Prostate gland (tissue), 2 donors: ENCODE measurements at regions not wholly inside any gene's neighbourhood (a gene's known extent, or its start where the extent isn't known, plus 50 kb on each side); places are given as distances from the start of the nearest gene placed in this dataset.

Source experiments
- DNase-seq: peaks from one replicate; pipeline ENCODE4 v3.0.0-alpha.2; 2019; ENCODE audit warnings: low spot score
- H3K27ac ChIP-seq, 2 donors: fragments of 200-600 bp; sonication (generic); 2 replicates each; pipeline ENCODE4 v1.5.1; 2017 to 2019
- H3K27me3 ChIP-seq: fragments of 200-600 bp; sonication (generic); replicated peaks from 2 replicates; pipeline ENCODE4 v1.5.1; 2019; ENCODE audit not compliant: insufficient read depth
- H3K36me3 ChIP-seq, 2 donors: fragments of 200-600 bp; sonication (generic); 1 replicate in 1 of 2; 2 replicates in 1 of 2; pipeline versions ENCODE4 v1.5.1 to v1.8.1; 2017 to 2019
- H3K4me1 ChIP-seq: fragments of 200-600 bp; sonication (generic); replicated peaks from 2 replicates; pipeline ENCODE4 v1.5.1; 2019
- H3K4me3 ChIP-seq, 2 donors: fragments of 200-600 bp; sonication (generic); 2 replicates each; pipeline ENCODE4 v1.5.1; 2017 to 2019
- H3K9me3 ChIP-seq: fragments of 200-600 bp; sonication (generic); 2 replicates; pipeline ENCODE4 v1.5.1; 2017
- CTCF ChIP-seq, 4 experiments: fragments of 200-600 bp in 2 of 4; fragments of 450-650 bp in 2 of 4; sonication (generic) in 2 of 4; IDR thresholded peaks; 1 replicate in 3 of 4; 2 replicates in 1 of 4; pipeline ENCODE4 v1.5.1; 2016 to 2019; ENCODE audit warnings: antibody characterized with exemption in 4 of 4, mild to moderate bottlenecking in 2 of 4, moderate library complexity in 2 of 4
- POLR2A ChIP-seq: fragments of 450-650 bp; IDR thresholded peaks from one replicate; pipeline ENCODE4 v1.6.1; 2016; ENCODE audit warnings: antibody characterized with exemption, mild to moderate bottlenecking
- POLR2AphosphoS5 ChIP-seq: sonication (generic); formaldehyde crosslinking; IDR thresholded peaks from one replicate; pipeline ENCODE4 v1.6.1; 2017; ENCODE audit warnings: antibody characterized with exemption
- WGBS: methylation state at CpG from one replicate; pipeline ENCODE4 v1.1.5; 2018; 5-methylcytosine and 5-hydroxymethylcytosine counted together
- intact Hi-C: fragments of 100-400 bp; cut with DNase I; formaldehyde crosslinking; loops from one replicate; pipeline ENCODE4 v1.14.2; 2022

DNA sequence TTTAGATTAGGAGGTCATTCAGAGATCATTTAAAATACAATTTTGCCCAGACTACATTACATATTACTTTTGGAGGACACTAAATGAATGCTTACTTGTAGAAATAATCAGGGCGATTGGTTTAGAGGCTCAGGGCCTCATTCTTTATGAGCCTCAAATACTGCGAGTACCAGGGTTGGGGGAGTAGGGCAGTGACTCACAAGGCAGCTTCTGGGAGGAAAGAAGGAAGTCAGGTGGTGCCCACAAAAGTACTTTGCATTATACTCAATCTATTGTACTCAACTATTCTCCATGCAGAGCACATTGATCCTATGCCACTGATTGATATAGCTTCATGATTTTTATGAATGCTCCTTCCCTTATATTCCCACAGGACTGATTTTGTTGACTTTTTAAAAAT, 166.9 kb downstream of the SOCS6 start:
- Histone ChIP-seq H3K4me3 (no peak overlapping the region), H3K36me3 (no peaks in the 10 kb centered on the region), H3K4me1 (no peaks in the 10 kb centered on the region), H3K27me3 (no peaks in the 10 kb centered on the region), H3K9me3 (no peaks in the 10 kb centered on the region), H3K27ac (no peak overlapping the region)
- 72% methylated on average over 2 of the region's 2 CpGs for WGBS
- no peak for DNase-seq
- no peak for TF ChIP-seq CTCF (IDR thresholded peaks at IDR 0.05)
- TF ChIP-seq POLR2AphosphoS5, result no peak
- no peak for TF ChIP-seq POLR2A
- intact Hi-C loops, result no loop called here

DNA sequence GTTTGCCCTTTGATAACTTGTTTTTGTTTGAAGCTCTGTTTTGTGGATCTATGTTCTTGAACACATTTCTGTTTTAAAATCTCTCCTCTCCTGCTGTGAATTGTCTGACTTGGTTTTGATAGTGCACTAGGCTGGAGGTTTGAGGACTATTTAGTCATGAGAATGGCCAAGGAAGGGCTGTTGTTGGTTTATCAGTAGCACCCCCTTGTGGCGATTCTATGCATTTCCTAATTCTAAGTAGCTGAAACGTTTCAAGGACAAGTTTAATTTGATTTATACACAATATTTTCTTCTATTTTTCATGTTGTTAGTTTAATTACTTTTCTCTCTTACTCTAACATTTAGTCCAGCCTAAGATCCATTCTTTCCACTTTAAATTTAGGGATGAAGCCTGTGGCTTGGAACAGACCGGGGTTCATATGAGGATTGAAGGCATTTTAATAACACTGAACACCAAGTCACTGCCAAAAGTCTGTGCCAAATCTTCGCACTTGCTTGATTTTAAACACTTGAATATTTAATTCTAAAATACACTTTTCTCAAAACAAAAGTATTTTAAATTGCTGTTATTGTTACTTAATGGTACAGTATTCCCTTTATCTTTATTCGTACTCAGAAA, 166.0 kb downstream of the SOCS6 start:
- peak; percentile 15 to 69 (median 61) for TF ChIP-seq CTCF (IDR thresholded peaks at IDR 0.05)
- no peak for TF ChIP-seq POLR2AphosphoS5
- H3K27me3 ChIP-seq, result no peaks in the 10 kb centered on the region
- intact Hi-C loops, result no loop called here
- 30% methylated on average over 5 of the region's 5 CpGs for WGBS
- no peak overlapping the region for H3K4me3 ChIP-seq
- H3K27ac ChIP-seq, result no peak overlapping the region
- DNase-seq, result peak; percentile 44
- no peaks in the 10 kb centered on the region for H3K4me1 ChIP-seq
- no peaks in the 10 kb centered on the region for H3K9me3 ChIP-seq
- H3K36me3 ChIP-seq, result no peaks in the 10 kb centered on the region

- H3K4me1 ChIP-seq, result no peaks in the 10 kb centered on the region
- 77% methylated on average over 12 of the region's 12 CpGs for WGBS
- H3K27me3 ChIP-seq, result no peaks in the 10 kb centered on the region
- no peak for DNase-seq
- no peak overlapping the region for H3K4me3 ChIP-seq
- no peak overlapping the region for H3K27ac ChIP-seq
- no peaks in the 10 kb centered on the region for H3K9me3 ChIP-seq
- intact Hi-C loops, result no loop called here
- H3K36me3 ChIP-seq, result no peaks in the 10 kb centered on the region
- TF ChIP-seq POLR2A, result no peak
- TF ChIP-seq POLR2AphosphoS5, result no peak
- no peak for TF ChIP-seq CTCF (IDR thresholded peaks at IDR 0.05)
Measured at GRCh38 chr18:70453058-70453775, 164.4 kb downstream of the SOCS6 start.

DNA sequence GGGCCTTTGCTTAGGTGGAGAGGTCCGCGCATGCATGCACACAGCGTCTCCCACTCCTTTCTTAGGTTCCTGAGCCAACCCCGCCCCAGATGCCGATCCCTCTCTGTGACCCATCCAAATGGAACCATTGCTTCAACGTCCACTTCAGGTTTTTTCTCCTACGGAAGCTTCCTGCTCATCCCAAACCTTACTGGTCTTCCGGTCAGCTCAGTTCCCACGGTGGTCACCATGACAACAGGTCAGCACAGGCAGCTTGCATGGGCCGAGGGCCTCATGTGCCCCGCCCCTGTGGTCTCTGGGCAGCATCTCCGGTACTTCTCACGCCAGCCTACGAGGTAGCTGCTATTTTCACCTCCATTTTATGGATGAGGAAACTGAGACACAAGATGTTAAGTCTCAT, 163.7 kb downstream of the SOCS6 start:
- no peaks in the 10 kb centered on the region for H3K4me1 ChIP-seq
- no peaks in the 10 kb centered on the region for H3K27me3 ChIP-seq
- WGBS, result 68% methylated on average over 14 of the region's 14 CpGs
- no peak overlapping the region for H3K27ac ChIP-seq
- H3K4me3 ChIP-seq, result no peak overlapping the region
- no peaks in the 10 kb centered on the region for H3K36me3 ChIP-seq
- TF ChIP-seq POLR2A (no peak), POLR2AphosphoS5 (no peak), CTCF (IDR thresholded peaks at IDR 0.05) (no peak)
- intact Hi-C loops, result no loop called here
- no peaks in the 10 kb centered on the region for H3K9me3 ChIP-seq
- no peak for DNase-seq
